Neural progenitor cell (in vitro differentiated cells): ENCODE measurements at regions not wholly inside any gene's neighbourhood (a gene's known extent, or its start where the extent isn't known, plus 50 kb on each side); places are given as distances from the start of the nearest gene placed in this dataset.

ENCODE experiments used
- EZH2 ChIP-seq: fragments of 200-600 bp; sonication (generic); IDR thresholded peaks from 2 replicates; pipeline ENCODE4 v1.6.1; 2017; ENCODE audit warnings: antibody characterized with exemption, mild to moderate bottlenecking, moderate library complexity
- TF ChIP-seq, protein P1 (sequence below): fragments of 200-600 bp; sonication (generic); IDR thresholded peaks from 2 replicates; pipeline ENCODE4 v1.5.1; 2017; ENCODE audit warnings: antibody characterized with exemption, mild to moderate bottlenecking

DNA sequence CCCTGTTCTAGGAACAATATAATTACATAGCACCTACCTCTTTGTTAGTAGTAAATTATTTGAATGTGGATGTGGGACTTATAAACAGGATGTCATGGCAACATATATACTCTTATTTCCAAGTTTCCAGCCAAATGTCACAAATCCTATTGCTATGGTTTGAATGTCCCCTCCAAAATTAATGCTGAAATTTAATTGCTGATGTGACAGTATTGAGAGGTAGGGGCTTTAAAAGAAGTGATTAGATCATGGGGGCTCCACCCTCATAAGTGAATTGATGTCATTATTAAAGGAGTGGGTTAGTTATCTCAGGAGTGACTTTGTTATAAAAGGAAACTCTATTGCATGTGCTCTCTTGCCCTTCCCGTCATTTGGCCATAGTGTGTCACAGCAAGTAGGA is 164.2 kb upstream of the ATF7IP start:
- TF ChIP-seq, protein P1, sequence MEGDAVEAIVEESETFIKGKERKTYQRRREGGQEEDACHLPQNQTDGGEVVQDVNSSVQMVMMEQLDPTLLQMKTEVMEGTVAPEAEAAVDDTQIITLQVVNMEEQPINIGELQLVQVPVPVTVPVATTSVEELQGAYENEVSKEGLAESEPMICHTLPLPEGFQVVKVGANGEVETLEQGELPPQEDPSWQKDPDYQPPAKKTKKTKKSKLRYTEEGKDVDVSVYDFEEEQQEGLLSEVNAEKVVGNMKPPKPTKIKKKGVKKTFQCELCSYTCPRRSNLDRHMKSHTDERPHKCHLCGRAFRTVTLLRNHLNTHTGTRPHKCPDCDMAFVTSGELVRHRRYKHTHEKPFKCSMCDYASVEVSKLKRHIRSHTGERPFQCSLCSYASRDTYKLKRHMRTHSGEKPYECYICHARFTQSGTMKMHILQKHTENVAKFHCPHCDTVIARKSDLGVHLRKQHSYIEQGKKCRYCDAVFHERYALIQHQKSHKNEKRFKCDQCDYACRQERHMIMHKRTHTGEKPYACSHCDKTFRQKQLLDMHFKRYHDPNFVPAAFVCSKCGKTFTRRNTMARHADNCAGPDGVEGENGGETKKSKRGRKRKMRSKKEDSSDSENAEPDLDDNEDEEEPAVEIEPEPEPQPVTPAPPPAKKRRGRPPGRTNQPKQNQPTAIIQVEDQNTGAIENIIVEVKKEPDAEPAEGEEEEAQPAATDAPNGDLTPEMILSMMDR, result no peak
- no peak for TF ChIP-seq EZH2
